ENCODE measurements at regions not wholly inside any gene's neighbourhood (a gene's known extent, or its start where the extent isn't known, plus 50 kb on each side); places are given as distances from the start of the nearest gene placed in this dataset.

GRCh38 chr13:55569514-55569913 lies 1571.2 kb upstream of the PRR20A start:
- DNase-seq (ENCODE audit: low spot score), result no peak
- Histone ChIP-seq H3K4me1 (ENCODE audit: control insufficient read depth in 4 of 4, insufficient read depth in 4 of 4, low read length in 3 of 4) (no peaks in the 10 kb centered on the region), H3K9ac (ENCODE audit: low read depth in 1 of 2, low read length in 2 of 2) (no peak overlapping the region), H3K9me3 (ENCODE audit: control insufficient read depth in 4 of 4, low read length in 3 of 4) (no peaks in the 10 kb centered on the region), H3K36me3 (ENCODE audit: control insufficient read depth in 4 of 4, insufficient read depth in 3 of 4, low read depth in 1 of 4, low read length in 3 of 4) (no peaks in the 10 kb centered on the region), H3K27me3 (ENCODE audit: control insufficient read depth in 4 of 4, insufficient read depth in 4 of 4, low read length in 3 of 4) (no peaks in the 10 kb centered on the region), H3K27ac (ENCODE audit: low read depth in 1 of 2, low read length in 2 of 2) (no peak overlapping the region), H3K4me3 (ENCODE audit: low read depth in 1 of 3, low read length in 3 of 3) (no peak overlapping the region)
- TF ChIP-seq TAF1 (conservative IDR thresholded peaks at IDR 0.05), result no peak
- TF ChIP-seq NR2F2 (IDR thresholded peaks at IDR 0.05), result no peak
- TF ChIP-seq CTCF (IDR thresholded peaks at IDR 0.05; ENCODE audit: low read depth, low read length, missing input control), result no peak
- no peak for TF ChIP-seq SP1 (IDR thresholded peaks at IDR 0.05)
- no peak for TF ChIP-seq JUND (IDR thresholded peaks at IDR 0.05)
- no peak for TF ChIP-seq FOXA2 (IDR thresholded peaks at IDR 0.05)
- TF ChIP-seq REST (IDR thresholded peaks at IDR 0.05), result no peak
- TF ChIP-seq HNF4G (IDR thresholded peaks at IDR 0.05), result no peak
- TF ChIP-seq MAX (IDR thresholded peaks at IDR 0.05), result no peak
- no peak for TF ChIP-seq HNF4A (conservative IDR thresholded peaks at IDR 0.05)
- TF ChIP-seq RAD21 (IDR thresholded peaks at IDR 0.05), result no peak
- TF ChIP-seq ZBTB33 (IDR thresholded peaks at IDR 0.05), result no peak

GRCh38 chr13:55570371-55570770 lies 1570.3 kb upstream of the PRR20A start:
- no peaks in the 10 kb centered on the region for H3K4me1 ChIP-seq (ENCODE audit: control insufficient read depth in 4 of 4, insufficient read depth in 4 of 4, low read length in 3 of 4)
- no peak for DNase-seq (ENCODE audit: low spot score)
- H3K9ac ChIP-seq (ENCODE audit: low read depth in 1 of 2, low read length in 2 of 2), result no peak overlapping the region
- H3K27me3 ChIP-seq (ENCODE audit: control insufficient read depth in 4 of 4, insufficient read depth in 4 of 4, low read length in 3 of 4), result no peaks in the 10 kb centered on the region
- no peak overlapping the region for H3K4me3 ChIP-seq (ENCODE audit: low read depth in 1 of 3, low read length in 3 of 3)
- WGBS, result 85% methylated on average over 1 of the region's 1 CpG
- H3K27ac ChIP-seq (ENCODE audit: low read depth in 1 of 2, low read length in 2 of 2), result no peak overlapping the region
- no peaks in the 10 kb centered on the region for H3K9me3 ChIP-seq (ENCODE audit: control insufficient read depth in 4 of 4, low read length in 3 of 4)
- no peaks in the 10 kb centered on the region for H3K36me3 ChIP-seq (ENCODE audit: control insufficient read depth in 4 of 4, insufficient read depth in 3 of 4, low read depth in 1 of 4, low read length in 3 of 4)
- TF ChIP-seq TAF1 (conservative IDR thresholded peaks at IDR 0.05) (no peak), NR2F2 (IDR thresholded peaks at IDR 0.05) (no peak), RXRA (IDR thresholded peaks at IDR 0.05) (no peak), EGR1 (IDR thresholded peaks at IDR 0.05; ENCODE audit: low read depth in 2 of 2) (no peak), YY1 (IDR thresholded peaks at IDR 0.05) (no peak), FOXA2 (IDR thresholded peaks at IDR 0.05) (no peak), RAD21 (IDR thresholded peaks at IDR 0.05) (no peak), GABPA (IDR thresholded peaks at IDR 0.05 in 1 of 2, conservative IDR thresholded peaks at IDR 0.05 in 1 of 2) (no peak), FOXA1 (IDR thresholded peaks at IDR 0.05) (no peak), SP1 (IDR thresholded peaks at IDR 0.05) (no peak), ATF3 (IDR thresholded peaks at IDR 0.05) (no peak), ZBTB33 (IDR thresholded peaks at IDR 0.05) (no peak), REST (IDR thresholded peaks at IDR 0.05) (no peak)
